C4-2B (cell line): ENCODE measurements at regions not wholly inside any gene's neighbourhood (a gene's known extent, or its start where the extent isn't known, plus 50 kb on each side); places are given as distances from the start of the nearest gene placed in this dataset.

Experiments
- ZFX ChIP-seq: fragments of 450-650 bp; IDR thresholded peaks from 2 replicates; pipeline ENCODE4 v1.6.1; 2017
- TF ChIP-seq, protein P1 (sequence below): fragments of 450-650 bp; conservative IDR thresholded peaks from 2 replicates; pipeline ENCODE4 v1.5.1; 2017; ENCODE audit warnings: mild to moderate bottlenecking

DNA sequence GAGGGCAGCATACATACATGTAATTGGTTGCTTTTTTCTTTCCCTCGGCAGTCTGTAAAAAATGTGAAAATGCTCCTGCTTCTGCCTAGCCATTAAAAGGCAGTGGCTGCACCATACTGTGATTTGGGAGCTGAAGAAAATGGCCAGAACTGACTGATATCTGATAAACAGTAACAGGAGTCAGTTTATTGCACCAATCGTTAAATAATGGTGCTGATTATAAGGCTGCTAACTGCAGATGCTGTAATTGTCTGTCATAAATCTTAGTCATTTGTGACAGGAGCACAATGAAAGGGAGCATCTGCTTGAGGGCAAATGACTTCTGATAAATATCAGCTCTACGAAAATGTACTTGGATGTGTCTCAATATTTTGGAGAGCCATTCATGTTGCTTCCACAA is 263.1 kb upstream of the DNAJC19 start:
- TF ChIP-seq, protein P1, sequence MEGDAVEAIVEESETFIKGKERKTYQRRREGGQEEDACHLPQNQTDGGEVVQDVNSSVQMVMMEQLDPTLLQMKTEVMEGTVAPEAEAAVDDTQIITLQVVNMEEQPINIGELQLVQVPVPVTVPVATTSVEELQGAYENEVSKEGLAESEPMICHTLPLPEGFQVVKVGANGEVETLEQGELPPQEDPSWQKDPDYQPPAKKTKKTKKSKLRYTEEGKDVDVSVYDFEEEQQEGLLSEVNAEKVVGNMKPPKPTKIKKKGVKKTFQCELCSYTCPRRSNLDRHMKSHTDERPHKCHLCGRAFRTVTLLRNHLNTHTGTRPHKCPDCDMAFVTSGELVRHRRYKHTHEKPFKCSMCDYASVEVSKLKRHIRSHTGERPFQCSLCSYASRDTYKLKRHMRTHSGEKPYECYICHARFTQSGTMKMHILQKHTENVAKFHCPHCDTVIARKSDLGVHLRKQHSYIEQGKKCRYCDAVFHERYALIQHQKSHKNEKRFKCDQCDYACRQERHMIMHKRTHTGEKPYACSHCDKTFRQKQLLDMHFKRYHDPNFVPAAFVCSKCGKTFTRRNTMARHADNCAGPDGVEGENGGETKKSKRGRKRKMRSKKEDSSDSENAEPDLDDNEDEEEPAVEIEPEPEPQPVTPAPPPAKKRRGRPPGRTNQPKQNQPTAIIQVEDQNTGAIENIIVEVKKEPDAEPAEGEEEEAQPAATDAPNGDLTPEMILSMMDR, result no peak
- TF ChIP-seq ZFX, result no peak
